SK-N-SH treated with all-trans-retinoic acid at 6 μM for 48 hours (cell line): ENCODE measurements at regions not wholly inside any gene's neighbourhood (a gene's known extent, or its start where the extent isn't known, plus 50 kb on each side); places are given as distances from the start of the nearest gene placed in this dataset.

Experiments
- ATAC-seq: fragments of 200-7000 bp; cut with Tn5 transposase; 3 replicates; pipeline ENCODE4 v1.9.1; 2020; ENCODE audit warnings: mild to moderate bottlenecking, moderate library complexity
- BACH2 ChIP-seq: fragments of 250-450 bp; sonication (Bioruptor Pico); IDR thresholded peaks from 2 replicates; pipeline ENCODE4 v1.9.0; 2021; ENCODE audit warnings: mild to moderate bottlenecking, borderline replicate concordance
- CREB5 ChIP-seq: fragments of 250-450 bp; sonication (Bioruptor Pico); IDR thresholded peaks from 2 replicates; pipeline ENCODE4 v1.5.1; 2020; ENCODE audit warnings: low read depth, mild to moderate bottlenecking, moderate library complexity
- CSDC2 ChIP-seq: fragments of 250-450 bp; sonication (Bioruptor Pico); IDR thresholded peaks from 2 replicates; pipeline ENCODE4 v1.5.0; 2020; ENCODE audit warnings: mild to moderate bottlenecking, moderate library complexity
- ESRRG ChIP-seq: fragments of 250-450 bp; sonication (Bioruptor Pico); IDR thresholded peaks from 2 replicates; pipeline ENCODE4 v1.6.1; 2021; ENCODE audit warnings: mild to moderate bottlenecking
- GLIS3 ChIP-seq: fragments of 250-450 bp; sonication (Bioruptor Pico); IDR thresholded peaks from 2 replicates; pipeline ENCODE4 v1.5.0; 2020; ENCODE audit warnings: mild to moderate bottlenecking, moderate library complexity
- ISL1 ChIP-seq: fragments of 250-450 bp; sonication (Bioruptor Pico); IDR thresholded peaks from 2 replicates; pipeline ENCODE4 v2.1.2; 2022; ENCODE audit warnings: mild to moderate bottlenecking, moderate library complexity
- OSR1 ChIP-seq: fragments of 250-450 bp; sonication (Bioruptor Pico); IDR thresholded peaks from 2 replicates; pipeline ENCODE4 v1.8.0; 2022; ENCODE audit warnings: moderate library complexity, mild to moderate bottlenecking, inconsistent platforms
- PATZ1 ChIP-seq: fragments of 250-450 bp; sonication (Bioruptor Pico); IDR thresholded peaks from 2 replicates; pipeline ENCODE4 v1.8.0; 2020; ENCODE audit warnings: mild to moderate bottlenecking, moderate library complexity, borderline replicate concordance
- POU6F1 ChIP-seq: fragments of 250-450 bp; sonication (Bioruptor Pico); IDR thresholded peaks from 2 replicates; pipeline ENCODE4 v1.8.0; 2021; ENCODE audit warnings: low read depth, mild to moderate bottlenecking, moderate library complexity, borderline replicate concordance
- PPARA ChIP-seq: fragments of 250-450 bp; sonication (Bioruptor Pico); IDR thresholded peaks from 2 replicates; pipeline ENCODE4 v1.5.0; 2020; ENCODE audit warnings: mild to moderate bottlenecking, borderline replicate concordance
- RARB ChIP-seq: fragments of 250-450 bp; sonication (Bioruptor Pico); IDR thresholded peaks from 2 replicates; pipeline ENCODE4 v1.8.0; 2021; ENCODE audit warnings: mild to moderate bottlenecking, moderate library complexity
- SNAI2 ChIP-seq: fragments of 250-450 bp; sonication (Bioruptor Pico); IDR thresholded peaks from 2 replicates; pipeline ENCODE4 v1.5.0; 2020; ENCODE audit warnings: mild to moderate bottlenecking, moderate library complexity
- TCF4 ChIP-seq: fragments of 250-450 bp; sonication (Bioruptor Pico); IDR thresholded peaks from 2 replicates; pipeline ENCODE4 v1.8.0; 2021; ENCODE audit warnings: mild to moderate bottlenecking, moderate library complexity, borderline replicate concordance
- TOX ChIP-seq: fragments of 250-450 bp; sonication (Bioruptor Pico); IDR thresholded peaks from 2 replicates; pipeline ENCODE4 v1.8.0; 2021; ENCODE audit warnings: mild to moderate bottlenecking, moderate library complexity, borderline replicate concordance
- ZC3H10 ChIP-seq: fragments of 250-450 bp; sonication (Bioruptor Pico); IDR thresholded peaks from 2 replicates; pipeline ENCODE4 v1.5.1; 2021; ENCODE audit warnings: mild to moderate bottlenecking, moderate library complexity
- ZFP3 ChIP-seq: fragments of 250-450 bp; sonication (Bioruptor Pico); IDR thresholded peaks from 2 replicates; pipeline ENCODE4 v1.5.0; 2020; ENCODE audit warnings: mild to moderate bottlenecking, moderate library complexity
- ZFP30 ChIP-seq: fragments of 450-650 bp; formaldehyde crosslinking; IDR thresholded peaks from 2 replicates; pipeline ENCODE4 v1.5.0; 2022; ENCODE audit warnings: mild to moderate bottlenecking, moderate library complexity
- ZNF565 ChIP-seq: fragments of 450-650 bp; formaldehyde crosslinking; conservative IDR thresholded peaks from 2 replicates; pipeline ENCODE4 v1.5.0; 2020; ENCODE audit warnings: low read depth, mild to moderate bottlenecking, moderate library complexity
- ZNF70 ChIP-seq: fragments of 450-650 bp; formaldehyde crosslinking; IDR thresholded peaks from 2 replicates; pipeline ENCODE4 v1.5.0; 2020; ENCODE audit warnings: mild to moderate bottlenecking, moderate library complexity
- ZNF8 ChIP-seq: fragments of 450-650 bp; formaldehyde crosslinking; IDR thresholded peaks from 2 replicates; pipeline ENCODE4 v1.5.0; 2020; ENCODE audit warnings: mild to moderate bottlenecking, moderate library complexity
- TF ChIP-seq, protein P1 (sequence below): fragments of 250-450 bp; sonication (Bioruptor Pico); IDR thresholded peaks from 2 replicates; pipeline ENCODE4 v1.5.0; 2020; ENCODE audit warnings: mild to moderate bottlenecking, moderate library complexity
- TF ChIP-seq, protein P2 (sequence below): fragments of 250-450 bp; sonication (Bioruptor Pico); IDR thresholded peaks from 2 replicates; pipeline ENCODE4 v1.5.1; 2021; ENCODE audit warnings: mild to moderate bottlenecking, moderate library complexity

DNA sequence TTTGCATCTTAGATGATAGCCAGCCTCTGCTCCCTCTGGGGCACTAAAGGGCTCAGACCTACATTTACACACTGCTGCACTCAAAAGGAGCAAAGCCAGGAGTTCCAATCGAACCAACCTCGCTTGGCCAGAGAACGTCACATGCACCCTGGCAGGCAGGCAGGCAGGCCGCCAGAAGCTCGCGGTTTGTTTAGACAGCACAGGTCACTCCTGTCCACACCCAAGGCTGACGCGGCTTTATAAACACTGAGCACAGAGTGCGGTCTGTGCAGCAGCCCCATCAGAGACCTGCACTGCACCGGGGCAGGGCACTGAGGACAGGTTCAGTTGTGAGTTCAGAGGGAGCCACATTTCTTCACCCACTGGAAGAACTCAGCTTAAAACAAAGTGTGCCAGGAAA, 143.9 kb downstream of the BCOR start:
- TF ChIP-seq ZNF8 (CRISPR knock-in tag) (no peak), CSDC2 (CRISPR knock-in tag) (no peak), ZC3H10 (CRISPR knock-in tag) (no peak), PPARA (CRISPR knock-in tag) (no peak), PATZ1 (no peak), TOX (CRISPR knock-in tag) (no peak), POU6F1 (no peak), TCF4 (no peak), RARB (CRISPR knock-in tag) (no peak), OSR1 (CRISPR knock-in tag) (no peak), CREB5 (CRISPR knock-in tag) (no peak), ISL1 (CRISPR knock-in tag) (no peak), BACH2 (CRISPR knock-in tag) (no peak), SNAI2 (CRISPR knock-in tag) (no peak), ZFP30 (CRISPR knock-in tag) (no peak), ZNF70 (no peak), ZNF565 (CRISPR knock-in tag) (no peak)
- TF ChIP-seq, protein P1, sequence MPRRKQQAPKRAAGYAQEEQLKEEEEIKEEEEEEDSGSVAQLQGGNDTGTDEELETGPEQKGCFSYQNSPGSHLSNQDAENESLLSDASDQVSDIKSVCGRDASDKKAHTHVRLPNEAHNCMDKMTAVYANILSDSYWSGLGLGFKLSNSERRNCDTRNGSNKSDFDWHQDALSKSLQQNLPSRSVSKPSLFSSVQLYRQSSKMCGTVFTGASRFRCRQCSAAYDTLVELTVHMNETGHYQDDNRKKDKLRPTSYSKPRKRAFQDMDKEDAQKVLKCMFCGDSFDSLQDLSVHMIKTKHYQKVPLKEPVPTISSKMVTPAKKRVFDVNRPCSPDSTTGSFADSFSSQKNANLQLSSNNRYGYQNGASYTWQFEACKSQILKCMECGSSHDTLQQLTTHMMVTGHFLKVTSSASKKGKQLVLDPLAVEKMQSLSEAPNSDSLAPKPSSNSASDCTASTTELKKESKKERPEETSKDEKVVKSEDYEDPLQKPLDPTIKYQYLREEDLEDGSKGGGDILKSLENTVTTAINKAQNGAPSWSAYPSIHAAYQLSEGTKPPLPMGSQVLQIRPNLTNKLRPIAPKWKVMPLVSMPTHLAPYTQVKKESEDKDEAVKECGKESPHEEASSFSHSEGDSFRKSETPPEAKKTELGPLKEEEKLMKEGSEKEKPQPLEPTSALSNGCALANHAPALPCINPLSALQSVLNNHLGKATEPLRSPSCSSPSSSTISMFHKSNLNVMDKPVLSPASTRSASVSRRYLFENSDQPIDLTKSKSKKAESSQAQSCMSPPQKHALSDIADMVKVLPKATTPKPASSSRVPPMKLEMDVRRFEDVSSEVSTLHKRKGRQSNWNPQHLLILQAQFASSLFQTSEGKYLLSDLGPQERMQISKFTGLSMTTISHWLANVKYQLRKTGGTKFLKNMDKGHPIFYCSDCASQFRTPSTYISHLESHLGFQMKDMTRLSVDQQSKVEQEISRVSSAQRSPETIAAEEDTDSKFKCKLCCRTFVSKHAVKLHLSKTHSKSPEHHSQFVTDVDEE (CRISPR knock-in tag), result no peak
- TF ChIP-seq, protein P2, sequence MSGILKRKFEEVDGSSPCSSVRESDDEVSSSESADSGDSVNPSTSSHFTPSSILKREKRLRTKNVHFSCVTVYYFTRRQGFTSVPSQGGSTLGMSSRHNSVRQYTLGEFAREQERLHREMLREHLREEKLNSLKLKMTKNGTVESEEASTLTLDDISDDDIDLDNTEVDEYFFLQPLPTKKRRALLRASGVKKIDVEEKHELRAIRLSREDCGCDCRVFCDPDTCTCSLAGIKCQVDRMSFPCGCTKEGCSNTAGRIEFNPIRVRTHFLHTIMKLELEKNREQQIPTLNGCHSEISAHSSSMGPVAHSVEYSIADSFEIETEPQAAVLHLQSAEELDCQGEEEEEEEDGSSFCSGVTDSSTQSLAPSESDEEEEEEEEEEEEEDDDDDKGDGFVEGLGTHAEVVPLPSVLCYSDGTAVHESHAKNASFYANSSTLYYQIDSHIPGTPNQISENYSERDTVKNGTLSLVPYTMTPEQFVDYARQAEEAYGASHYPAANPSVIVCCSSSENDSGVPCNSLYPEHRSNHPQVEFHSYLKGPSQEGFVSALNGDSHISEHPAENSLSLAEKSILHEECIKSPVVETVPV, result no peak
- ATAC-seq, result no peak; the same call in 1 of the 3 replicates

GRCh38 chrX:39954851-39955250, 142.9 kb downstream of the BCOR start:
- TF ChIP-seq ZFP3 (CRISPR knock-in tag), result no peak
- no peak for TF ChIP-seq ZNF70
- TF ChIP-seq, all 23 proteins: peak for 0
- ATAC-seq, result no peak

DNA sequence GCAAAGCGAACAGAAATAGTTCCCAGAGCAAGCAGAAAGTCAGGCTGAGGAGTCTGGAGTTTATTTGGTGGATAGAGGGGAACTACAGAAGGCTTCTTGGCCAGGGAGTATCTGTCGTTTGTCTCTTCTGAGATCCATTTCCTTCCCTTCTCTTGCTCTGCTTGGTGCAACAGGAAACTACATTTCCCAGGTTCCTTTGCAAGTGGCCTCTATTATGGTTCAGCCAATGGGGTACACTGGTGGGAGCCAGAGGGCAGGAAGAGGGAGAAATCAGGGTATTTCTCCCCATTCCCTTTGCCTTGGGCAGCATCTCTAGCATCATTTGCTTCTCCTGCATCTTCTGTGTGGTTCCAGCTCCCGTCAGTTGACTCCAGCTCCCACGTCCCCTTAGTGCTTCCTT, 142.1 kb downstream of the BCOR start:
- ATAC-seq, result peak; percentile 83
- TF ChIP-seq PATZ1 (no peak), GLIS3 (CRISPR knock-in tag) (no peak), POU6F1 (no peak), CREB5 (CRISPR knock-in tag) (no peak), ESRRG (CRISPR knock-in tag) (no peak), BACH2 (CRISPR knock-in tag) (no peak), SNAI2 (CRISPR knock-in tag) (no peak), ZNF8 (CRISPR knock-in tag) (no peak), RARB (CRISPR knock-in tag) (no peak), CSDC2 (CRISPR knock-in tag) (no peak), ZFP3 (CRISPR knock-in tag) (no peak), ISL1 (CRISPR knock-in tag) (no peak), ZNF565 (CRISPR knock-in tag) (no peak), ZFP30 (CRISPR knock-in tag) (no peak)
- TF ChIP-seq, protein P2, result no peak
